ENCODE measurements at regions not wholly inside any gene's neighbourhood (a gene's known extent, or its start where the extent isn't known, plus 50 kb on each side); places are given as distances from the start of the nearest gene placed in this dataset.

DNA sequence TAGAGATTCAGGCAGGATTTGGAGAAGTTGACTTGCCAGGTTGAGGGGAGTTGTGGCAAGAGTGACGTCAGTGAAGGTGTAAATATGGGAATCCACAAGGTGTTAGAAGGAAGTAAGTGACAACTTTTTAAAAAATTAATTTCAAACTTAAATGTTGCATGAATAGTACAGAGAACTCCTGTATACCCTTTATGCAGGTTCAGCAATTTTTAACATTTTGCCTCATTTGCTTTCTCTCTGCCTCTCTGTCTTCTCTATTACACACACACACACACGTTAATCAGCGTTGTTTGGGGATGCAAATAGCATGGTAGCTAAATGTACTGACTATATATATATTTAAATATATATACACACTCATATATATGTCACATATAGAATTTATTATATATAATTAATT lies 273.7 kb downstream of the SMARCA1 start:
- H3K4me3 ChIP-seq = no peak overlapping the region
- no peak for DNase-seq

DNA sequence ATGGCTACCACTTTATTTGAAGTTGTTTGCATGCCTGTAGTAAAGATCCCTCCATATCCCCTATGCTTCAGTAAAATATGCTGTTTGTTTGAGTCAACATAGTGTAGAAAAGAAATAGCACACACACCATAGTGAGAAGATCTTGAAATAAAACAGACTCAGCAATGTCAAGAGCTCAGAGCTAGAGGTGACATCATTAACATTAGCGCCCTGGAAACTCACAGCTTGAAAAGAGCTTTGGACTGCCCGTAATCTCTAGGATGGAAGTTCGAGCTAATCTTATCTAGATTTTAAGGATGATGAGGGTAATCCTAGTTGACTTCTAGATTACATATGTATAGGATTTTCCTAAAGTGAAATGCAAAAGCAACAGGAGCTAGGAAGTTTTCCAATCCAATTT lies 275.6 kb downstream of the SMARCA1 start:
- Histone ChIP-seq H3K4me1 (no peaks in the 10 kb centered on the region), H3K27ac (no peak overlapping the region), H3K4me3 (no peak overlapping the region), H3K9me3 (no peaks in the 10 kb centered on the region), H3K27me3 (no peaks in the 10 kb centered on the region), H3K36me3 (no peaks in the 10 kb centered on the region)
- no peak for DNase-seq
- TF ChIP-seq, protein P1, sequence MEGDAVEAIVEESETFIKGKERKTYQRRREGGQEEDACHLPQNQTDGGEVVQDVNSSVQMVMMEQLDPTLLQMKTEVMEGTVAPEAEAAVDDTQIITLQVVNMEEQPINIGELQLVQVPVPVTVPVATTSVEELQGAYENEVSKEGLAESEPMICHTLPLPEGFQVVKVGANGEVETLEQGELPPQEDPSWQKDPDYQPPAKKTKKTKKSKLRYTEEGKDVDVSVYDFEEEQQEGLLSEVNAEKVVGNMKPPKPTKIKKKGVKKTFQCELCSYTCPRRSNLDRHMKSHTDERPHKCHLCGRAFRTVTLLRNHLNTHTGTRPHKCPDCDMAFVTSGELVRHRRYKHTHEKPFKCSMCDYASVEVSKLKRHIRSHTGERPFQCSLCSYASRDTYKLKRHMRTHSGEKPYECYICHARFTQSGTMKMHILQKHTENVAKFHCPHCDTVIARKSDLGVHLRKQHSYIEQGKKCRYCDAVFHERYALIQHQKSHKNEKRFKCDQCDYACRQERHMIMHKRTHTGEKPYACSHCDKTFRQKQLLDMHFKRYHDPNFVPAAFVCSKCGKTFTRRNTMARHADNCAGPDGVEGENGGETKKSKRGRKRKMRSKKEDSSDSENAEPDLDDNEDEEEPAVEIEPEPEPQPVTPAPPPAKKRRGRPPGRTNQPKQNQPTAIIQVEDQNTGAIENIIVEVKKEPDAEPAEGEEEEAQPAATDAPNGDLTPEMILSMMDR (IDR thresholded peaks at IDR 0.05) = no peak
- no peak for TF ChIP-seq POLR2A (IDR thresholded peaks at IDR 0.05)

More for the DNA sequence above, 273.7 kb downstream of the SMARCA1 start:
- Histone ChIP-seq H3K27me3 (no peaks in the 10 kb centered on the region), H3K27ac (no peak overlapping the region), H3K9me3 (no peaks in the 10 kb centered on the region), H3K4me1 (no peaks in the 10 kb centered on the region), H3K36me3 (no peaks in the 10 kb centered on the region)
- no peak for TF ChIP-seq POLR2A (IDR thresholded peaks at IDR 0.05)
- TF ChIP-seq, protein P1 (IDR thresholded peaks at IDR 0.05) = no peak

DNA sequence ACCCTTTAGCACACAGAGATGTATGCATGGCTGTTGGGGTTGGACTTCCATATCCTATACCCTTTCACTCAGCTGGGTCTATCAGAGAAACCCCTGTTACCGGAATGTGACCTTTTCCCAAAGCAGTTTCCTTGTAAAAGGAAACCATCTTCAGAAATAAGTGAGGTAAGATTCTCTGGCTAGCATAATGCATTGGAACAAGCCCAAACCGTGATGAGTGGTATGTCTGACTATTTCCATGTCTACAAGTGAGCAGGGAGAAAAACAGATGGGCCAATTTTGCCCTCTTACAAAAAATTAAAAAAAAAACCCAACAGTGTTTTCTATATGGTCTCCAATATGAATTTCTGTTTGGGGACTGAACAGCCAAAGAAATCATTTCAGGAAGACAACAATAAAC lies 283.9 kb downstream of the SMARCA1 start:
- no peak for DNase-seq
- Histone ChIP-seq H3K27me3 (no peaks in the 10 kb centered on the region), H3K4me3 (no peak overlapping the region), H3K4me1 (no peaks in the 10 kb centered on the region), H3K27ac (no peak overlapping the region), H3K36me3 (no peaks in the 10 kb centered on the region), H3K9me3 (no peaks in the 10 kb centered on the region)
- no peak for TF ChIP-seq POLR2A (IDR thresholded peaks at IDR 0.05)
- TF ChIP-seq, protein P1 (IDR thresholded peaks at IDR 0.05) = no peak

DNA sequence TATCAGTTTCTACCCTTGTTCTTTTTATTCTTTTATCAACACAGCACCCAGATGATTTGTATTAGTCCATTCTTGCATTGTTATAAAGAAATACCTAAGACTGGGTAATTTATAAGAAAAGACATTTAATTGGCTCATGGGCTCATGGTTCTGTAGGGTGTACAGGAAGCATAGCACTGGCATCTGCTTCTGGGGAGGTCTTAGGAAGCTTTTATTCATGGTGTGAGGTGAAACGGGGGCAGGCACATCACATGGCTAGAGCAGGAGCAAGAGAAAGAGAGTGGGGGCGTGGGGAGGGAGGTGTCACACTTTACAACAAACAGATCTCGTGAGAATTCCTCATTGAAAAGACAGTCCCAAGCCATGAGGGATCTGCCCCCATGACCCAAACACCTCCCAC lies 285.3 kb downstream of the SMARCA1 start:
- no peak for DNase-seq
- no peaks in the 10 kb centered on the region for H3K9me3 ChIP-seq
- H3K4me1 ChIP-seq = no peaks in the 10 kb centered on the region
- H3K27me3 ChIP-seq = no peaks in the 10 kb centered on the region
- TF ChIP-seq, protein P1 (IDR thresholded peaks at IDR 0.05) = no peak
- no peak for TF ChIP-seq POLR2A (IDR thresholded peaks at IDR 0.05)
- H3K36me3 ChIP-seq = no peaks in the 10 kb centered on the region
- H3K27ac ChIP-seq = no peak overlapping the region
- no peak overlapping the region for H3K4me3 ChIP-seq

DNA sequence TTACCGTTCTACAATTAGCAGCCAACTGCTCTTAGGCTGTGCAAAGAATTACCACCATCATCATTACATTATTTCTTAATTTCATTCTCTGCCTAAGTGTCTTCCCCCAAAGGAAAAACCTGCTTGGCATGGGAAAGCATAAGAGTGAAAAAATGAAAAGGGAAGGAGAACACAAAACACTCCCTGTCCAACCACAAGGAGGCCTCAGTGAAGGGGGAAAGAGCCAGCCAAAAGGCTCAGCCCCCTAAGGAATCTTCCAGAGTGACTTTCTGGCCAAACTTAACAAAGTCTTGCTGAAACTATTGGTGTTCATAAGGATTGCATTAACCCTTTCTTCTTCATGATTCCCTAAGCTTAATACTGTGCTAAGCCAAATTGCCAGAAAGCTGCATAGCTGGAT lies 287.4 kb downstream of the SMARCA1 start:
- no peak for DNase-seq

More for the DNA sequence above, 287.4 kb downstream of the SMARCA1 start:
- TF ChIP-seq, protein P1 (IDR thresholded peaks at IDR 0.05) = no peak
- no peak for TF ChIP-seq POLR2A (IDR thresholded peaks at IDR 0.05)
- H3K4me3 ChIP-seq = no peak overlapping the region
- no peaks in the 10 kb centered on the region for H3K9me3 ChIP-seq
- H3K27me3 ChIP-seq = no peaks in the 10 kb centered on the region
- H3K36me3 ChIP-seq = no peaks in the 10 kb centered on the region
- no peaks in the 10 kb centered on the region for H3K4me1 ChIP-seq
- no peak overlapping the region for H3K27ac ChIP-seq

Data from Peyer's patch (tissue), 4 donors.